ENCODE measurements at regions not wholly inside any gene's neighbourhood (a gene's known extent, or its start where the extent isn't known, plus 50 kb on each side); places are given as distances from the start of the nearest gene placed in this dataset.

DNA sequence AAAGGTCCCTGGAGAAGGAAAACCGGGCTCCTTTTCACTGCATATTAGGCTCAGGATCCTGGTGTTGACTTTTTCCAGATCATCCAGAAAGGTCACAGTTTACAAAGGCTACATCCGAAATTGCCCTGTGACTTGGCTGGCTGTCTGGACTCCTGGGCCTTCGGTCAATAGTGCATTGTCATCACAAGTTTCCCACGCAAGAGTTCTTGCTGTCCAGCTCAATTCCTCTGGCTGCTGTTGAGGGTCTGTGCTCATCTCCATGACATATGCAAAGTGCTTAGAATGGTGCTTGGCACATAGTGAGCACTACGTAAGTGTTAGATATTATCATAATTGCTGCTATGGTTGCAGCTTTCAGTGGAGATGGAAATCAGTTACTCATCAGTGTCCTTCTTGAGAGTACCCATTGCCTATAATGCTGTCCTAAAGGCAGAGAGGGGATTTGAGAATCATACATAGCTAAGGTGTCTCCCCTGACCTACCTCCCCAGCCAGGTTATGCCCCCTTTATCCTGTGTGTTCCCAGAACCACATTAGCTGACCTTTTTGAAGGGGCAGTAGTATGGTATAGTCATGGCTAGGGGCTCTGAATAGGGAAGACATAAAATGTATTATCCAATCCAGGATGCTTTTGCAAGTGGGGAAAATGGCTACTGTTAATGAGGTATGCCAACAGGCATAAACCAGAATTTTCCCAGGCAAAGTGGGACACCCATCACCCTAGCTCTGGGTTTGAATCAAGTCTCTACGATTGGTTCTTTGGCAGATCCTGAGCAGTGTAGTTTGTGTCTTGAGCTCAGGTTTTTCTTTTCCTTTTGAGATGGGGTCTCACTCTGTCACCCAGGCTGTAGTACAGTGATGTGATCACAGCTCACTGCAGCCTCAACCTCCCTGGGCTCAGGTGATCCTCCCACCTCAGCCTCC is 132.0 kb upstream of the CCND2 start:
- TF ChIP-seq POLR2A (IDR thresholded peaks at IDR 0.05) (no peak), CTCF (IDR thresholded peaks at IDR 0.05) (no peak)

All from testis (tissue), 2 donors.